ENCODE measurements at regions not wholly inside any gene's neighbourhood (a gene's known extent, or its start where the extent isn't known, plus 50 kb on each side); places are given as distances from the start of the nearest gene placed in this dataset.
"Not testable (repeated sequence)": the region's sequence is repeated elsewhere in the genome, so short reads cannot be mapped to it uniquely, and the experiment has no call there.

DNA sequence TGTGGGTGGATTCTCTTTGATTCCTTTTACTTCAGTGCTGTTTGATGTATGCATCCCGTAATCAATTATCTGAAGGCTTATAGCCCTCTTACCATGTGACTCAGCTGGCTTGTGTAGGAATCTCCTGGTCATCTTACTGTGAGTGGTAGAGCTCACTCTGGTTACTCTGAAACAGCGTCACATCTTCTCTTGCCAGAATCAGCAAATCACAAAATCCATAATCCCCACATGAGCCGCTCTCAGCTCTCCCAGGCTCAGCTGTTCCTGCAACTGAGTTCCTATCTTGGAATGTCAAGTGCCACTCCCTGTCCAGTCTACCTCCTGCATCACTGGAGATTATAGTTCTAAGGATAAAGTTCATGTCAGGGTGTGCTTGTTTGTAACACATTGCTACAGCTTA lies 278.0 kb downstream of the FBXO8 start:
- peak; percentile 100 for FAIRE-seq

DNA sequence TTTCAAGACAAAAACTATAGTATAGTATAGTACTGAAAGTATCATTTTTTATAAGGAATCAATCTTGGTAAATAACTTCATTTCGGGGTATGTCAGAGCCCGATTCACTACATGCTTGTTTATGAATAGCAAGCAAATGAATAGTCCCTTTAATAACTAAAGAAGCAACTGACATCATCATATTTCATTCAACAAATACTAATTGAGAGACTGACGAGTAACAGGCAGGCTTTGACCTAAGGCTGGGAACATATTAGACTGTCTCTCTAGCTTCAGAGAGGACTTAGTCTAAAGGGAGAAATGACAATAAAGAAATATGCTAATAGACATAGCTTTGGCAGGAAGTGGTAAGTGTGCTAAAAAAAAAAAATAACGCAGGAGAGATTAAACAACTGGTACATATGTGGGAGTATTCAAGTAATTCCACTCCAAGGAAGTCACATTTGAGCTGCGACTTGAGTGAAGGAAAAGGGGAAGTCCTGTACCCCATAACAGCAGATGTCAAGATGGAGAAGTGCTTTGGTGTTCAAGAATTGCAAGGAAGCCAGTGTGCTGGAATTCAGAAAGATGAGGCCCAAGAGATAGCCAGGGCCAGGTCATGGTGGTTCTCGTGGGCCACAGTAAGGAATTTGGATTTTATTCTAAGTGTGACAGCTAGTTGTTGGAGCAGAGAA lies 284.9 kb downstream of the FBXO8 start:
- FAIRE-seq = no peak

DNA sequence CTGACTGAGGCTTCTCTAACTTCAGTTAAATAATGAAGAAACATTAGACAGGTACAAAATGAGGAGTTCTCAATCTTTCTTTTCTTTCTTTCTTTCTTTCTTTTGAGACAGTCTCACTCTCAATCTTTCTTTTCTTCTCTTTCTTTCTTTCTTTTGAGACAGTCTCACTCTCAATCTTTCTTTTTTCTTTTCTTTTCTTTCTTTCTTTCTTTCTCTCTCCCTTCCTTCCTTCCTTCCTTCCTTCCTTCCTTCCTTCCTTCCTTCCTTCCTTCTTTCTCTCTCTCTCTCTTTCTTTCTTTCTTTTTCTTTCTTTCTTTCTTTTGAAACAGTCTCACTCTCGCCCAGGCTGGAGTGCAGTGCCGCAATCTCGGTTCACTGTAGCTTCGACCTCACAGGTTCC lies 287.7 kb downstream of the FBXO8 start:
- not testable (repeated sequence) for FAIRE-seq

GRCh38 chr4:173991814-173992213 lies 291.7 kb downstream of the FBXO8 start:
- no peak for FAIRE-seq

DNA sequence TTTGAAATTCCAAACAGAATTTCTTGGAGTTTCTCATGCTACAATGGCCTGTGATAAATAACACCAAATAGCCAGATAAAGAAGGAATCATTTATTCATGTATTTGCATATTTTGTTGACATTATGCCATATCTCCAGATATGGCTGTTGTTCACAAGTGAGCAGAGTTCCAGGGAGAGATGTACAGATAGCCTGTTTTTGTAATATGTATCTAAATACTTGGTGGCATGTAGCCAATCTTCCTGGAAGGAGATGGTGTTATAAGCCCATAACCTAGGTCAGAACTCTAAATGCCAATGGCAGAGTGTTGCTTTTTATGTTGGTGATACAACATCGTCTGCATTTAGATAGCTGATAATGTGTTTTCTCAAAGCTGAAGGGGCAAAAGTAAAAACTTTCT lies 292.2 kb downstream of the FBXO8 start:
- no peak for FAIRE-seq

DNA sequence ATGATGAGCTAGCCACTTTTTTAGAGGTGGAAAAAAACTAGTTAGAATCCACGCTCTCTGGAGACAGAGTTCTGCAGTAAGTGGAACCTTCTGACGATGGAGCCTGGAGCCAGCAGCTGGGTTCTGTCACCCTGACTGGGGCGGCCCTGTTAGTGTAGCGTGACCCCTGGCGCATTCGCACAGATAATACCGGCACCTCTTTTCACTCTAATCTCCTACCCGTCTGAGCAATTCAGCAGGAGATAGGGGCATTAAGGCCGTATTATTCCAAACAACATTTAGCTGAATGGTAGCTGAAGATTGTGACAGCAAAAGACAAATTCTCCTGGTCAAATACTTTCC lies 292.6 kb downstream of the FBXO8 start:
- peak; percentile 99 for FAIRE-seq

DNA sequence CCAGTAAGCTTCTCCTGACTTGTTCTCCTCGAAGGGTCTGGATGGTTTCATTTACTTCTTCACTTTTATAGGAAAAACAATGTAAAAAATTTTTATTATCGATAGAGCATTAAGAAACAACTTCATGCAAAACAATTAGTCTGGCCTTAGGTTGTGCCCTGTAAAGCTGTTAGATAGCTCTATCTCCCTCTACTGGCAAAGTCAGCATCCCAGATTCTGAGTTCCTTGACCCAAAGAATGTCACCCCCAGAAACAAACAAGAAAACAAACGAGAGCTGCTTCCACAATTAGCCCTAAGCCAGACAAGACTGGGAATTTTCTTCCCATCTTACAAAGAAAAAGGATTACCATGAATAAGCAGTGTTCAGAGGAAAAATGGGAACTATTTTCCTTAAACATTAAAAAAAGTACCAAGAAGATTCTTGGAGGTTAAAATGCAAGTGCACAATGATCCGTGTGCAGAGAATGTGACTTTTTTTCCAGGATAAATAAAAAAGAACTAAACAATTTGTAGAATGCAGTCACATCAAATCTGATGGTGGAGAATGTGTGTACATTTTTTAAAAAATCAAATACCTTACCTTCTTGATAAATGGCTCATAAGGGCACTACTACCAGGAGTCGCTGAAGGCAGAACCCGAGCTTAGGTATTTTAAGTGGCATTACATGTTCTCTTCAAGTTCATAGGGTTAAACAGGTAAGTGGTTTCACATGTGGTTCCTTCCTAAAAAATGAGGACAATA lies 293.2 kb downstream of the FBXO8 start:
- no peak for FAIRE-seq

DNA sequence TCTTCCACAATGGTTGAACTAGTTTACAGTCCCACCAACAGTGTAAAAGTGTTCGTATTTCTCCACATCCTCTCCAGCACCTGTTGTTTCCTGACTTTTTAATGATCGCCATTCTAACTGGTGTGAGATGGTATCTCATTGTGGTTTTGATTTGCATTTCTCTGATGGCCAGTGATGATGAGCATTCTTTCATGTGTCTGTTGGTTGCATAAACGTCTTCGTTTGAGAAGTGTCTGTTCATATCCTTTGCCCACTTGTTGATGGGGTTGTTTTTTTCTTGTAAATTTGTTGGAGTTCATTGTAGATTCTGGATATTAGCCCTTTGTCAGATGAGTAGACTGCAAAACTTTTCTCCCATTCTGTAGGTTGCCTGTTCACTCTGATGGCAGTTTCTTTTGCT lies 319.9 kb downstream of the FBXO8 start:
- not testable (repeated sequence) for FAIRE-seq

- no peak for FAIRE-seq
Observed at GRCh38 chr4:173960398-173960797, 323.1 kb downstream of the FBXO8 start.

- peak; percentile 98 for FAIRE-seq
Observed at GRCh38 chr4:173958445-173958844, 325.0 kb downstream of the FBXO8 start.

- peak; percentile 79 for FAIRE-seq
Observed at GRCh38 chr4:173943547-173943946, 339.9 kb downstream of the FBXO8 start.

DNA sequence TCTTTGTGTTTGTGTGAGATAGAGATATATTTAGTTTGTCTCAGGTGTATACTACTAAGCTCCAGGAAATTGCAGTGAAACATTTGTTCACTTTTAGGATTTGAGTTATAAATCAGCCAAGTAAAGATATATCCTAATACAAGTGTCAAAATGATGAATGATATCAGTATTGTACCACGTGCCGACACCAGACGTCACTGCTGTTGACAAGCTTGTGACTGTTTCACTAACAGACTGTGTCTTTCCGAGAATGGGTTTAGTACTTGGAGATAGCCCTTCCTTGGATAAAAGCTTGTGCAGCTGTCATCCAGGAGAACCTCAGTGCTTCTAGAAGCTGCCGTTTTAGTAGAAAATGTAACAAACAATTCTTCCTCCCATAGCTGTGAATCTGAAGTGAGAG lies 343.3 kb downstream of the FBXO8 start:
- FAIRE-seq = peak; percentile 89

- FAIRE-seq = no peak
Observed at GRCh38 chr4:173937631-173938270, 345.7 kb downstream of the FBXO8 start.

- peak; percentile 97 for FAIRE-seq
Observed at GRCh38 chr4:173936861-173937260, 346.6 kb downstream of the FBXO8 start.

DNA sequence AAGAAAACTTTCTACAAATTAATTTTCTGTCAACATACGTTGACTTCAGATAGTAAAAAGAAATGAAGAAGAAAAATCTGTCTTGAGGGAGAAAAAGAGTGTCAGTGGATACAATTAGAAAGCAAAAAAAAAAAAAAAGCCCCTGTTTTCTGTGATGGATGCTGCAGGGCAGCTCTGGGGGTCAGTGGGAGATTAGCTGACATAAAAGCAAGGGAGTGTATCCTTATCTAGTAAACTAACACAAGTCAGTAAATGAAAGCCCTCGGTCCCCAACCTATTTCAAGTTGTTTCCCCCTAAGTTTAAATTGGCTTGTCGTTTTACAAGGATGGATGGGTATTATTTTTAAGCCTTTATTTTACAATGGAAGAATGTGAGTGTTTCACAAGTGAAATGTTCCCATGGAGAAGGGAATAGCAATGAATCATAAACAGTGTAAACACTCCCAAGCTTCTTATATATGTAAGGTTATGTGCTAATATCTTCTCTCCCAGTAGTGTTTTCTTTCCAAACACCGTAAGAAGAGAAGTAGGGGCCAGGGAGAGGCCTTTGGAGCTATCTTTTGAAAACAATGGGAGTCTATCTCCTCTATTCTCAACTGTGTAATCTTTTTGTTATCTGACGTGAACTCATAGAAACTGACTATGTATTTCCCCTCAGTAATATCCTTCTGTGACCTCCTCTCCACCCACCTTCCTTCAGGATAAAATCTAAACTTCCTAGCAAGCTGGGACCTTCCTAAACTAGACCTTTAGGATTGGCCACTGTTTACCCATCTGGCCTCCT lies 347.7 kb downstream of the FBXO8 start:
- peak; percentile 100 for FAIRE-seq

DNA sequence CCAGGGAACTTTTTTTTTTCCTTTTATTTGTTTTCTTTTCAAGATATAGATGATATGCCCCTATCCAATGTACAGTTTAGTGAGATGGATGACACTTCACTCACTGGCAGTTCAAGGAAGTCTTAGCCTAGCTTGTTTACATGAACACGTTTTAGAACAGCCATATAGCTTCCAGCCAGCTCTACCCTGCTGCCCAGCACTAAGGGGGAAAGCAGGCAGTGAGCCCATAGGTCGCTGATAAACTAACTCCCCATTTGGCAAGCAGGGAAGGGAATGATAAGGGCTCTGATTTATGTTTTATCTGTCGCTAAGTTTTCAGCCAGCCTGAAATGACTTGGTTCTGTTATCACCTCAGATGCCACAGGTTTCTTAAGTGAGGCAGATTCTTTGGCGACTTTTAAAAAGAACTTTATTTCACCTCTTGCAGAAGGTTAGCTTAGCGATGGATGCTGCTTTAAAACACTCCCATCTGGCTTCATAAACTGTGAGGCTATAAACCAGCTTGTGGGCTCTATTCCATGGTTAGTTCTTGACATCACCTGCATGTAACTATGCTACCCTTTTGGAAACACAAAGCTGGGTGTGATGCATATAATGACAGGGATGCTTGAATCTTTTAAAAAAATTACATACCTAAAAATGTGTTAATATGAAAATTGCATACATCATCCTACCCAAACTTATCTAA lies 348.4 kb downstream of the FBXO8 start:
- no peak for FAIRE-seq

GRCh38 chr4:173934201-173934600 lies 349.3 kb downstream of the FBXO8 start:
- no peak for FAIRE-seq

GRCh38 chr4:173932701-173933100 lies 350.8 kb downstream of the FBXO8 start:
- FAIRE-seq = peak; percentile 17

- FAIRE-seq = peak; percentile 83
Observed at GRCh38 chr4:173930329-173930967, 353.0 kb downstream of the FBXO8 start.

DNA sequence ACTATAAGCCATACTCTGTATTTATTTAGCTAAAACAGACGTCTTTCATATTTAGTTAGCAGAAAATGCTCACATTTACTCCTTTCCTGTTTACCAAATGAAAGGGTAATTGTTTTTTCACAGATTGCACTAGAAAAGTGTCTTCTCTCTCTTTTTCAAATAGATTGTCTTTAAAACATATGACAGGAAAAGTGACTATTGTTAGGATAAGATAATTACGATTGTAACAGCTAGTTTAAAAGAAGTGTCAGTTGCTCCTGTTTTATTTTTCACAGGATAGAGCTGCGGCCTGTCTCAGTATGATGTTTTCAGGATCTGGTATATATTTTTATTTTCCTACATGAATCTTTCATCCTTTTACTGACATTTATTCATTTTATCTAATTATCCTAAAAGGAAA lies 353.5 kb downstream of the FBXO8 start:
- FAIRE-seq = no peak

DNA sequence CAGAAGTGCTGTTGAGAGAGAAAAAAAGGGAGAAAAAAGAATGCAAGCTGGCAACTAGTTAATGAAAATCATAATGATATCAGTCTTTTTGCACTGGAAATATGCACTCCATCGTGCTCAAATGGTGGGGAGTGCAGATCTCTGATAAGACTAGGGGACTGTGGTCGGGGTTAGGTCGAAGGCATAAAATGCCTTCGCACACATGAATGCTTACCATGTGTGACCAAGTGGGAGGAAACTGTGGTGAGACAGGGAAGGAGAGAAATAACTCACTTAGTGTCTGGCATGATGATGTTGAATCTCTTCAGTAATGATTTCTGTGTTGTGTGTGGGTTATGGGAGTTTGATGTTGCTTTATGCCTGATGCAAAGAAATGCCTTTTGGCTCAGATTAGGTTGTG lies 358.9 kb downstream of the FBXO8 start:
- FAIRE-seq = no peak

GRCh38 chr4:173919861-173920260 lies 363.6 kb downstream of the FBXO8 start:
- no peak for FAIRE-seq
